NCI-H82 treated with DMSO at 0.1 percent for 48 hours (cell line): ENCODE measurements at regions not wholly inside any gene's neighbourhood (a gene's known extent, or its start where the extent isn't known, plus 50 kb on each side); places are given as distances from the start of the nearest gene placed in this dataset.

Experiments used
- DNase-seq: peaks from one replicate; lab custom pipeline; 2025; ENCODE audit not compliant: unreplicated experiment; lab: John Stamatoyannopoulos, UW

DNA sequence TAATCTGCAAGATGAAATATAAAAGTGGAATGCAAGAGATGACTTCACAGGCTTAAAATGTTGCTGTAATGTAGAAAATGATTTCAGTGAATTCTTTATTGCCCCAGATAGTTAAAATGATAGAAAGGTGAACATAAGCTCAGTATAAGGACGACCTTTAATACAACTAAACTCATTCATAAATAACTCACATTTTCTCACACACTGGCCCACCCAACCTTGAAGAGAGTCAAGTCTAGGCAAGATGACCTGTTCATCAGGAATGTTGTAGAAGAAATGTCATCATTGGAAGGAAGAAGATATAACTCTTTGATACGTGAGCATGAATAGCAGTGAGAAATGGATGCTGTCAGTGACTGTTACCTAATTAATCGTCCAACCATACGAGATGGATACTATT, 111.1 kb upstream of the SASH1 start:
- DNase-seq, result no peak

DNA sequence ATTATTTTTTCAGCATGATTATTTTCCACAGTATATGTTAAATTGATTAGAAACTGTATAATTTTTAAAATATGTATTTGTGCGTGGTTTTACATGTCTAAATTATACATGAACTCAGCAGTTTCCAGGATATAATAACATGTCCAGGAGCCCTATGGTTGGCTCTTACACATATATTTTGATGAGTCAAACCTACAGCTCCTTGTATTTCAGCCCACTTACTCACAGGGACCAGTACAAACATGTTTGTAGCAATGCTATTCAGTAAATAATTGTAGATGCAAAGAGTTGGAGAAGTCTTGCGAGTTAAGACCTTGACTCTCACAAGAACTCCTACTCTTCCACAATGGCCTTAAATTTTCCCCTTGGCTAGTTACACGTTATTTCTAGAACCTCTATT, 107.2 kb upstream of the SASH1 start:
- no peak for DNase-seq

DNA sequence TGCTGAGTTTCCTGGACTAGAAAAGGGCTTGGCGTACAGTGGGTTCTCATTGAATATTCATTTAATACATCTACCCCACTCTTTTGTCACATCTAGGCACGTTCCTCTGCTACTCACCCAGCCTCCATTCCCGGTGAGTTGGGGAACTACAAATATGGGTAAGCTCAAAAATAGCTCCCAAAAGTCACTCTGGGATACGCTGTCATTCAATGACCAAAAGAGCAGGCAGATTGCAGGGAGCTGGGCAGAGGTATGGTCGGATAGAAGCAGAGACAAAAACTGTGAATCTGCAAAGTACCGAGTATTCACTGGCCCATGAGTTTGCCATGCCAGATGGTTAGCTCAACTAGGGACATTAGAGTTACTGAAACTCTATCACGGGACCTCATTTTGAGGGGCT, 103.9 kb upstream of the SASH1 start:
- DNase-seq, result no peak

- DNase-seq, result no peak
Observed at GRCh38 chr6:148239215-148239614, 103.4 kb upstream of the SASH1 start.

DNA sequence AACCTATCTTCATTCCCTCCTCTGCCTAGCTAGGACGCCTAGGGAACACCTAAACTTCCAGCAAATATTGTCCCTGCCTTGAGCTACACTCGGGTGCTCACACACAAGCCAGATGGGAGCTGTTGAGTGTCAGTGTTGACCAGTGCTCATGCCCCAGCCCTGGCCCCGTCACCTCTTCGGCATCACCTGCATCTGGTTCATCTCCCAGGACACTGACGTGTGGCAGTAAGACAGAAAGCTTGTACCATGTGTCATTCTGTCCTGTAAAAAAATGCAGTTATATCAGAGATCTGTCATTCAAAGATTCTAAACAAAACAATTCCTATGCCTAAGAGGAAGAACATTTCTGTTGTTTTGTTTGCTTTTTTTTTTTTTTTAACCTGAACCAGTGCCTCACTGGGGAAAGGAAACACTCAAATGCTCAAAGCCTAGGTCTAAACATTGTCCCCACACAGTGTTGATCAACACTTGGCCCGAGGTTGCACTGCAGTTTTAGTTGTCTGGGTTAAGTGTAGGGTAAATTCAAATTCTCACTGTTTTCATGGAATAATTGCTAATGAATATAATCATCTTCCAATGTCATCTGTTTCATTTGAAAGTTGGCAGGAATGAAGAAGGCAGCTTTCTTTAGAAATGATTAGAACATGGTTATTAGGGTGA, 102.7 kb upstream of the SASH1 start:
- DNase-seq, result no peak

- no peak for DNase-seq
Observed at GRCh38 chr6:148240461-148240840, 102.2 kb upstream of the SASH1 start.

DNA sequence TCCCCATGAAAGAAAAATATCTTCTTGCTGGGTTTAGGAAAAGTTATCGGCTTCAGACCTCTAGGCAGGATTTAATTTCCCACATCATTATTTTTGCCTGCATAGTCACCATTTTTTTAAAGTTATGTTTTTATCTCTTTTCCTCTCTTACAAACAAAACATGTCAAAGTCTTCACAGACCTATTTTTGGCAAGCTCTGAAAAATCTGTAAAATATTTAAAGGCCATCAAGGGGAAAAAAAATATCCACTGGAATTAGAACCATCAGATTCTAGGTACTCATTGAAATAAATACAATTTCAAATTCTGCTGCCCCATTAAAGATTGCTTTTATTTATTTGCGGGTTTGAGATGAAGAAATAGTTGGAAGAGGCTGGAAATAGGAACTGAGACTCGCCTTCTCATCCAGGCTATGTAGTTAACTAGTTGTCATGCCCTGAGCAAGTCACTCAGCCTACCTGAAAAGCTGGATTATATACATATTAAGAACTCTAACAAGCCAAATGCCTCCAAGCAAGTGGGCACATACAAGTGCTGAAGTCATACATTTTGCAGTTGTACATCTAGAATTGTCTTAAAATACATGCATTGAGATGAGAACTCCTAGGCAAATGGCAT, 101.7 kb upstream of the SASH1 start:
- no peak for DNase-seq

- DNase-seq, result no peak
Observed at GRCh38 chr6:148242180-148242579, 100.5 kb upstream of the SASH1 start.

GRCh38 chr6:148244217-148244935, 98.3 kb upstream of the SASH1 start:
- no peak for DNase-seq

DNA sequence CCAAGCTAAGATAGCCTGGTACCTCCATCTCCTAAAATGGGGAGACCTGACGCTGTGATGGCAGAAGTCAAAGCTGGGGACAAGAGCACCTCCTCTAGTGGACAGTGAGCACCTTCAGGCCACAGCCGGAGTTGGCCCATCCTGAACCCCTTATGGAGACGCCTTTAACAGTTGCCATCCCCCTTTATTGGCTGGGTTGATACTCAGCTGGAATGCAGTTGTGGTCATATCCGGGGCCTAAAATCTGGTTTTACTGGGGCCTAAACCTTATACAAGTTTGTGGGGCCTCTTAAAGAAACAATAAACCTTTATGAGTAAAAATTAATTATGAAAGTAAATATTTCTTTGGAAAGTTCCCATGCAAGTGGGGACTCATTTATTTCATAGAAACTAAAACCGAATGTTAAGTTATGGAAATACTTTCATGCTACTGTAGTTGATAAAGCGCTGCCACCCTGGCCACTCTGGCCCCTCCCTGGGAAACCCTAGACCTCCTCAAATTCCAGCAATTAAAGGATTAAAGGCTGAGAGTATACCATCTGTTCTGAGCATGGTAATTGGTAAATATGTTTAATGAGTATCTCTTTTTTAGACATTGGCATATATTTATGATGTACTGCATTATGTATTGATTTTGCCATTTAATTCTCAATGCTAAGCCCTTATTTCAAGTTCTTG, 95.1 kb upstream of the SASH1 start:
- DNase-seq, result peak; percentile 92

DNA sequence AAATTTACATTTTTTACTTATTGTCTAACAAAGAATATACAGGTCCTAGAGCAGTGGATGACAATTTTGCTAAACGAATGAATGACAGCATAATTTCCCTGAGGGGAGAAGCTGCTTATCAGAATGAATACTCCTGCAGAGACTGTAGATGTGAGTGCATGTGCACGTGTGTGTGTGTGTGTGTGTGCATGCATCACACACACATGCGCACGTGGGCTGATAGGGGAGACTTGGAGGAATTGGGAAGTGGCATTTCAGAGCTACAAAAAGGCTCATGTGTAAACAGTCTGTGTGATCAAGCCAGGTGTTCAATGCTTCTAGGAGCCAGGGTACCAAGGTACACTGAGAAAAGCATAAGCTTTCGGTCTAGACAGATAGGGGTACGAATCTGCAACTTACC, 93.5 kb upstream of the SASH1 start:
- DNase-seq, result peak; percentile 41

DNA sequence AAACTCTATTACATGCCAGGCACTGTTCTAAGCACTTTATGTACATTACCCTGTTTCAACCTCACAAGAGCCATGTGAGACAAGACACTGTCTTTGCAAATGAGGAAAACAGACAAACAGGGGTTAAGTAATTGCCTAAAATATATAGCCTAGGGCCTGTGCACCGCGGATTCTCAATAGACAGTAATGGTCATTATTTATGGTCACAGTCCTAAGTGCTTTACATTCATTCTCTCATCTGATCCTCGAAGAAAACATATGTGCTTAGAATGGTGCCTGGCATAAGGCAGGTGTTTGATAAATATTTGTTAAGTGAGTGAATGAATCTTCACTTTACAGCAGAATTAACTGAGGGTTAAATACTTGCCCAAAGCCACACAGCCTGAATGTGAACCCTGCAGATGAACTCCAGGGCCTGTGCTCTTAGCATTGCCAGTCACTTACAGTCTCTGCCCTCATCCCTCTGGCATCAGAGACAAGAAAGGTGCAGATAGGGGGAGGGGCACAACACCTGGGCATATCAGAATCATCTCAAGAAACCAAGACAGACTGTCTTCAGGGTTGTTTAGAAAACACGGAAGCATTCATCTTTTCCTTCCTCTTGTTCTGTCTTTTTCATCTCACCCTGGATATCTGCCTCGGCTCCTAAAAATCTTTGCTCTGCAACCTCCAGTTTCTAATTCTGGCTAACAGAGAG, 92.8 kb upstream of the SASH1 start:
- DNase-seq, result peak; percentile 37

DNA sequence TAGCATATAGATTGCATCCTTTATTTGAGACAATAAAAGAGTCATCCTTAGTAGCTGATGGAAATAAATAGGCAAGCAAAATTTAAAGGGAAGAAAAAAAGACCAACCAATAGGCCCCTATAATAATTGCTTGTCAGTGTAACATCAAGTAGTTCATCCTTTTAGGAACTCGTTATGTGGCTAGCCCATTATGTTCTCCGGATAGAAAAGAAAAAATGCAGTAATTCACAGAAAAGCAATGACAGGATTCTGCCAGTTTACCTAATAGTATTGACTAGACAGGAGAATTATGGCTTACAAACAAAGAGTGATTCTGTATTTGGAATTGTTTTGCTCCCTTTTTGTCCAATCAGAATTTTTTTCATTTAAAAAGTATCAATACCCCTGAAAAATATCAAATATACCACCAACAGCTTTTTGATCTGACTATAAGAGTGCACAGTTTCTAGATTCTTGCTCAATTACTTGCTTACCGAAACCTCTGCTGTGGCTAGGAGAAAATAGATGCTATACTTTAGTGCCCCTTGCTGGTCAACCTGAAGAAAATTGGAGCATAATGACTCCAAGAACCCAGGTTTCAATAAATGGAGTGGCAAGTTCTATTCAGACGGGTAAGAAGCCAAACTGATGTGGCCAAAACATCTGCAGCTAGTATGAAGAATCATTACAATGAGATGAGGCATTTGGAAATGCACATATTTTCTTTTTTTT, 91.5 kb upstream of the SASH1 start:
- peak; percentile 46 for DNase-seq

DNA sequence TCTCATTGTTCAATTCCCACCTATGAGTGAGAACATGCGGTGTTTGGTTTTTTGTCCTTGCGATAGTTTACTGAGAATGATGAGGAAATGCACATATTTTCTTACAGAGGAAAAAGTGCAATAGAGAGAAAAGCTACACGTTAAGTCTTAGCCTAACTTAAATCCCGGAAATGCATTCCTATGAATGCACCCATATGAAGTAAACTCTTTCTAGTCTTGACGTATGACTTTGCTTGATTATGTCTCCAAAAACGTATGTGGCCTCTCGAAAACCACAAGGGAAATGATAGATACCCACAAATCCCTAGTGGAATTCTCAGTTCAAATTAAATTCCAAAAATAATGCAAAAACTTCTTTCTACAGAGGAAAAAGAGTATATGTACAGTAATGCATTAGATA, 90.7 kb upstream of the SASH1 start:
- DNase-seq, result no peak

GRCh38 chr6:148257810-148258209, 84.8 kb upstream of the SASH1 start:
- no peak for DNase-seq

DNA sequence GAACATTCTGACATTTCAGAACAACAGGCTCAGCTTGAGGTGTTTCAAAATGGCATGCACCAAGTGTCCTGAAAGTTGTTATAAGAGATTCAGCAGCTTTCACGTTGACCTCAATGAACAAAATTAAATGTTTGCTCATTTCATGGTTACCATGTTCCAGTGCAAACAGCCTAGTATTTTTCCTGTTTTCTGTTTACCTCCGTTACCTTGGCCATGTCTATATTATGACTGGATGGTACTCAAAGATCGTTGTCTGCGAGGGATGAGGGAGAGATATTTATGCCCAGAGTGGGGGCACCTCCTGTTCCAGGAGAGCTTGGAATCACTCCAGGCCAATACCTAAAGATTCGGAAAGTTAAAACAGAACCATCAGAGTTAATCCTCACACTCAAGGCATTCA, 83.8 kb upstream of the SASH1 start:
- no peak for DNase-seq

DNA sequence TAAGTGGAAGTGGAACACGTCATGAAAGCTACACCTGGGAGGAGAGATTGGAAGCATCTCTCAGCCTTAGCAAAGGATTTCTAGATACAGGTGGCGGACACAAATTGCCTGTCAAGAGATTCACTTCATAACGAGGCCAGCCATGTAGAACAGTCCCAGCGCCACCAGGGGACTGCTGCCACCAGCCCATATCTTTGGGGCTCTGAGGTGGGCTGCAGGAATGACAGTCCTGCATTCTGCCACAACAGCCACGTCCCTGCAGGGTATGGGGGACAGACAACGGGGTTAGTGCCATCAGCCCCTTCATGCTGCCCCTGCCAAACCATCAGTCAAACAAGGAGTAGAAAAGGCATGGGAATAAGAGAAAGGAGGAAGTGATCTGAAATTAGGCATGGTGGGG, 81.2 kb upstream of the SASH1 start:
- DNase-seq, result no peak

DNA sequence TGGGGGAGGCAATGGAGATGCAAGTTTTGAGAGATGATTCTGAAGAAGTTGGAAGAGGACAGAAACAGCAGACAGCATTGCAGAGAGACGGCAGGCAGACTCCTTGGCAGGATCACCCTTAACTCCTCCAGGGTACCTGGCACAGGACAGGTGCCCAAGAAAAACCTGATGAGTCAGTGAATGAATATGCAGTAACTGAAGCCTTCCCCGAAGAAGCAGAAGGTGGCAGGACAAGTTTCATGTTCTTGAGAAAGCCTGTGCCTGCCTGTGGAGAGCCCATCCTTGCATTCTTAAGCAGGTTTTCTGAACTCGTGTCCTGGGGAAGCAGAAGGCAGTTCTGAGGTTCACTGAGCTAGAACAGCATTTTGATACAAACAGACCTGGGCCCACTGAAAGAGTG, 79.6 kb upstream of the SASH1 start:
- no peak for DNase-seq

- no peak for DNase-seq
Observed at GRCh38 chr6:148263961-148264360, 78.7 kb upstream of the SASH1 start.

DNA sequence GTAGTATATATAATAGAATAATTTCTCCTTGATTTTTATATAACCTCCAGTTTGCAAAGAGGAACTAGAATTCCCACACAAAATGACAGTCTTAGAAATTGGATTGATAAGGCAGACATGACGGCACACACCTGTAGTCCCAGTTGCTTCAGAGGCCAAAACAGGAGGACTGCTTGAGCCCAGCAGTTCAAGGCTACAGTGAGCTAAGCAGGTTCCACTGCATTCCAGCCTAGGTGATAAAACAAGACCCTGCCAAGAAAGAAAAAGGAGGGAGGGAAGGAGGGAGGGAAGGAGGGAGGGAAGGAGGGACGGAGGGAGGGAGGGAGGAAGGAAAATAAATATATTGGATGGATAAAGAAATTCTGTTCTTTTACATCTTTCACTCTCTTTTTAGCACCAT, 77.6 kb upstream of the SASH1 start:
- no peak for DNase-seq

DNA sequence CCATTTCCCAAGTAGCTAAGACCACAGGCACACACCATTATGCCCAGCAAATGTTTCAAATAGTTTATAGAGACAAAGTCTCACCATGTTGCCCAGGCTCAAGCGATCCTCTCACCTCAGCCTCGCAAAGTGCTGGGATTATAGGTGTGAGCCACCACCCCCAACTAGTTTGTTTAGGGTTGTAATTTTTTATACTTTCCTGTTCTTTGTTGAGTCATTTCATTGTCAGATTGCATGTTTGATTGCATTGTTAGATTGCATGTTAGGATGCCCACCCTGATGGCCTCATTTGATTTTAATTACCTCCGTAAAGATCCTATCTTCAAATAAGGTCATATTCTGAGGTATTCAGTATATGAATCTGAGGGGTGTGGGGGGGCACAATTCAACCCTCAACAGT, 73.3 kb upstream of the SASH1 start:
- DNase-seq, result no peak
